HG02973 (cell line): ENCODE measurements at regions not wholly inside any gene's neighbourhood (a gene's known extent, or its start where the extent isn't known, plus 50 kb on each side); places are given as distances from the start of the nearest gene placed in this dataset.
"Not testable (repeated sequence)": the region's sequence is repeated elsewhere in the genome, so short reads cannot be mapped to it uniquely, and the experiment has no call there.

Experiments used
- ATAC-seq: cut with Tn5 transposase; IDR thresholded peaks from one replicate; pipeline ENCODE4 v1.9.1; 2021; ENCODE audit warnings: moderate library complexity; ENCODE audit not compliant: unreplicated experiment

DNA sequence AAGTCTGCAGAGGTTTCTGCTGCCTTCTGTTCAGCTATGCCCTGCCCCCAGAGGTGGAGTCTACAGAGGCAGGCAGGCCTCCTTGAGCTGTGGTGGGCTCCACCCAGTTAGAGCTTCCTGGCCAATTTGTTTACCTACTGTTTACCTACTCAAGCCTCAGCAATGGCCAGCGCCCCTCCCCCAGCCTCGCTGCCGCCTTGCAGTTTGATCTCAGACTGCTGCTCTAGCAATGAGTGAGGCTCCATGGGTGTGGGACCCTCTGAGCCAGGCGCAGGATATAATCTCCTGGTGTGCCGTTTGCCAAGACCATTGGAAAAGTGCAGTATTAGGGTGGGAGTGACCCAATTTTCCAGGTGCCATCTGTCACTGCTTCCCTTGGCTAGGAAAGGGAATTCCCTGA is 1024.9 kb downstream of the PRIM2 start:
- not testable (repeated sequence) for ATAC-seq

DNA sequence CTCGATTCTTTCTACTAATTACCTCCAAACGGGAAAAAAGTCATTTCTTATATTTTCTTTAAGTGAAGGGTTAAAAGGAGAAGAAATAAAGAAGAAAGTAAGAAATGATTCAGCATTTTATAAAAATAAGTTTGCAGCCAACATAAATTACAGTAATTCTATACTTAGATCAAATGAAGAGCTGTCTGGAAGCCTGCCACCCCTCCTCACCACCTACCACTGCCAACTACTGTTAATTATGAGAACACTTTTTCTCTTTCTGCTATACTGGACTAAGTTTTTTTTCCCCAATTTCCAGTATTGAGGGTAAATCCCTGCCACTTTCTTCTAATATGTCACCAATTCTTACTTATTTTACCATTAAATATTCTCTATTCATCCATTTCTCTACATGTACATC is 1030.1 kb downstream of the PRIM2 start:
- ATAC-seq = not testable (repeated sequence)

DNA sequence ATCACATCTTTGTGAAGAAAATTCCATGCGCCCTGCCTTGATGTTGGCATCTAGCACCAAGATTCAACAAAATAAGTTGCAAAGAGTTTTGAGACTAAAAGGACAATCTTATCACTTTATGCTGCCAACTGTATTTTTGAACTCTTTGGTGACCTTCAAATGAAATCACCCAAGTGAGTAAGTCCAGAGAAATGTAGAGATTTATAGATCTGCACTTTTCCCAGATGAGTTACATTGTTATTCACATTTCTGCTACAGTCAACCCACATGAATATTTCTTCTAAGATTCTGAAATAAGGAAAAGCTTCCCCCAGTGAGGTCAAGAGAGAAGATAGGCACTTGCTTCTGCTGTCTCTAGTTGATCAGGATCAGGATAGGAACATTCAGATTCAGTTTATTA is 1034.2 kb downstream of the PRIM2 start:
- not testable (repeated sequence) for ATAC-seq

DNA sequence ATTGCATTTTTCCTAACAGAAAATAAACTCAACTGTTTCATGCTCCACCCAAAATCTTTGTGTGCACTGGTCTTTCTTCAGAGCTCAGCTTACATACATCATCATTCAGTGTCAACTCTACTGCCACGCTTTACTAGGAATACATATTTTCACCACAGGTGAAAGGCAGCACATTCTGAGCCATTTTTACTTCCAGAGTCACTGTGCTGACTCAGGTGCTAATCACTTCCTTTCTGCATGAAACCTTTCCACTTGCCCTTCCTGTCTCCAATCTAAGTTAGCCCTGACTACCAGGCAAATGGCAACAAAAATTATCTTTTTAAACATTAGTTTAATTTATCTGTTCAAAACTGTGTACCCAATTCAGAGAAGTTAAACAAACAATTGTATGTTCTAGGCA is 1041.0 kb downstream of the PRIM2 start:
- ATAC-seq = not testable (repeated sequence)

DNA sequence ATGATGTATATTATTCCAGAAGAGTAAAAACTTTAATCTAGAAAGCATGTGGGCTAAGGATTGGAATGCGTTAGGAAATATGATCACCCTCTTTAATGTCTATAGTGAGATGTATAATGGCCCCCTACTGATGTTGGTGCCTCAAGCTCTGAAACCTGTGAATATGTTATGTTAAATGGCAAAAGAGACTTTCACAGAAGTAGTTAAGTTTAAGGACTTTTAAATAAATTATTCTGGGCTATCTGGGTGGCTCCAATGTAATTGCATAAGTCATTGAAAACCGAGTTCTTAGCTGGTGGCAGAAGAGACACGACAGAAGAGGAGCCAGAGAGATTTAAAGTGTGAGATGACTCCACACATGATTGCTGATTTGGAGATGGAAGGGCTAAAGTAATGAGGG is 1048.4 kb downstream of the PRIM2 start:
- not testable (repeated sequence) for ATAC-seq

DNA sequence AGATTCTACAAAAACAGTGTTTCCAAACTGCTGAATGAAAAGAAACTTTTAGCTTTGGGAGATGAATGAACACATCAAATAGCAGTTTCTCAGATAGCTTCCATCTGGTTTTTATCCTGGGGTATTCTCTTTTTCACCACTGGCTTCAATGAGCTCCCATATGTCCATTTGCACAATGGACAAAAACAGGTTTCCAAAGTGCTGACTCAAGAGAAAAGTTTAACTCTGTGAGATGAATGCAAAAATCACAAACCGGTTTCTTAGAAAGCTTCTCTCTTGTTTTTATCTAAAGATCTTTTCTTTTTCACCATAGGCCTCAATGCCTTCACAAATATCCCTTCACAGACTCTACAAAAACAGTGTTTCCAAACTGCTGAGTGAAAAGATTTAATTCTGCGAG is 1089.2 kb downstream of the PRIM2 start:
- not testable (repeated sequence) for ATAC-seq

DNA sequence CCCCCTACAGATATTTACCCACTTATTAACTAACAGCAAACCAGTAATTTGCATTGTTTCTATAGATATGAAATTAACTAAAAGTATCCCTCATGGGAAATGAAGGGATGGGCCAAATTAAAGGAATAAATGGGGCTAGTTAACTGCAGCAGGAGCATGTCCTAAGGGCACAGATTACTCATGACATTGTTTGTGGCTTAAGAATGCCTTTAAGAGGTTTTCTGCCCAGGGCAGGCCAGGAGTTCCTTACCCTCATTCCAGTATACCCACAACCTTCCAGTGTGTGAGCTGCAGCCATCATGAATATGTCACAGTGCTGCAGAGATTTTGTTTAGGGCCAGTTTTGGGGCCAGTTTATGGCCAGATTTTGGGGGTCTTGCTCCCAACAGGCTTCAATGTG is 1101.9 kb downstream of the PRIM2 start:
- ATAC-seq = no peak
